ENCODE measurements at regions not wholly inside any gene's neighbourhood (a gene's known extent, or its start where the extent isn't known, plus 50 kb on each side); places are given as distances from the start of the nearest gene placed in this dataset.
A peak's percentile ranks its signal among the peaks of the same experiment; 100 is the strongest.

DNA sequence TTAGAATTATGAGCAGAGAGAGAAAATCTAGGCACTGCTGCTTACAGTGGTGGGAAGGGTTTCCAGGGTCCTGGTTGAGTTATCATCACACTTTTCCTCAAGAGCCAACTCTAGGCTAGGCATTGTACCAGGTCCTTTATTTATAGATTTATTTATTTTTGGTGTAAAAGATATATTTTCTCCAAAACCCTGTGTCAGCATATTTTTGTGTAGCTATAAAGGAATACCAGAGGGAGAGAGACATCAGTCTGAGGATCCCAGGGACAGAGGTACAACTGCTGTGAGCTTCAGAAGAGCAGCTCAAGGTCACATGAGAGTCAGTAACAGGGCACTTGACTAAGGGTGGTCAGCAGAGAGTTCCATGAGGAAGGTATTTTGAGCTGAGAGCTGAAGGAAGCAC is 159.7 kb downstream of the SLC35B3 start:
- DNase-seq = no peak

DNA sequence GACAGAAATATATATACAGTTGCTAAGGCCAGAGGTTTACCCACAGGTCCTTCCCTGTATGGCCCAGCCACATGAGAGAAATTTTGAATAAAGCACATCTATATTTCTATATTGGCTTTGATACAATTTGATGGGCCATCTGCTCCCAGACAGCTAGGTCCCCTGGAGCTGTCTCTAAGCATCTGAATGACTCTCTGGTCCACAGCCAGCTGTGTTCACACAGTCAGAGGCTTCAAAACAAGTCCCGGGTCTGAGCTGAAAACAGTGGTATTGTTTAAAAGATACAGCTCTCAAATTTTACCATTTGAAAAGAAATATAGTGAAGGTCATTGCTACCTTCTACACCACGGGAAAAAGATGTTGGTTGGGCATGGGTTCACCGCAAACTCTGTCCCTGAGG is 161.1 kb downstream of the SLC35B3 start:
- DNase-seq = no peak

DNA sequence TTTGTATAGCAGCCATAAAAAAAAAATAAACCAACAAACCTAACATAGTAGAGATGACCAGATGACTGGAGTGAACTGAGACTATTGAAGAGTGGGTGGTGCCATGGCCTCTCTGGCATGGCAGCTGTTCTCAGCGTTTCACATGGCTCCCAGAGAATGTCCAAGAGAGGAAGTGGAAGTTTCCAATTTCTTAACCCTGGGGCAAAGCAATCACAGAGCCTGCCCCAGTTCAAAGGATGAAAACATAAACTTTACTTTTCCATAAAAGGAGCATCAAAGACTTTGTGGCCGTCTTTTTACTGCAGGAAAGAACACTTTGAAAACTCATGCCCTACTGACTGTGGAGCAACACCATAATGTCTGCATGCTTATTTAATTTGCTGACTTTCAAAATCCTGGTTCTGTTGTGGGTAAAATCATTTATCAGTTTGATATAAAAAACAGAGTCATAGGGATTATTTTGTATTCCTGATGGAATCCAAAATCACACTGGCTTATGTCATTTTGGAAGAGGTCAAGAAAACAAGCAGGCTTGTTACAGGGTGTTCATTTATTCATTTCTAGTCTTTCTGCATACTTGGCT is 165.4 kb downstream of the SLC35B3 start:
- DNase-seq = no peak

DNA sequence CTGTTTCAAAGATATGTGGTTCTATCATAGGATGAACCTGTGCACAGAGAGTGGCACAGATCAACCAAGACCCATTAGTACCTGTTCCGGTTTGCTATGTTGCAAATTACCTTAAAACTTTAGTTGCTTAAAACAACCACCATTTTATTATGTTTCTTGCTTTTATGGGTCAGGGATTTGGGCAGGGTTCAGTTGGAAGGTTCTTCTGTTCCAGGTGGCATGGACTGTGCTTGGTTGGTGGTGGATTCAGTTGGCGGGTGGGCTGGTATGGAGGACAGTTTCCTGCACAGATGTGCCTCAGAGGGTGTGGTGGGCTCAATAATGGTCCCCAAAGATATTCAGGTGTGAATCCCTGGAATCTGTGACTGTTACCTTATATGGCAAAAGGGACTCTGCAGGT is 166.3 kb downstream of the SLC35B3 start:
- no peak for DNase-seq

DNA sequence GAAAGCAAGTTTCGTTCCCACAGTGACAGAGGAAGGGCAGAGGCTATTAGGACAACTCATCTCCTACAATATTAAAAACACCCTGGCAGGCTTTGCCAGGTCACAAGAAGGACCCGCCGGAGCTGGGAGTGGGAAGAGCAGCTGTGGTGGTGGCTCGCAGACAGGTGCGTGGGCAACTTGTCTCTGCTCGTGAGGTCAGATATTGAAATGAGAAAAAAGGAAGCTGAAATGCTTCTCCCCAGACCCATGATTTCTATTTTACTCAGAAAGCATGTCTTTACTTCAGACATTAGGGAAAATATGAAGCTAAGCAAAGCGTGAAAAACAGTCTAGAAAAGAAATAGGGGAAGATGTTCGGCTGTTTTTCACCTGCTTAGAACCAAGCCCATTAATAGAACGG is 166.3 kb upstream of the EEF1E1 start:
- no peak for DNase-seq

DNA sequence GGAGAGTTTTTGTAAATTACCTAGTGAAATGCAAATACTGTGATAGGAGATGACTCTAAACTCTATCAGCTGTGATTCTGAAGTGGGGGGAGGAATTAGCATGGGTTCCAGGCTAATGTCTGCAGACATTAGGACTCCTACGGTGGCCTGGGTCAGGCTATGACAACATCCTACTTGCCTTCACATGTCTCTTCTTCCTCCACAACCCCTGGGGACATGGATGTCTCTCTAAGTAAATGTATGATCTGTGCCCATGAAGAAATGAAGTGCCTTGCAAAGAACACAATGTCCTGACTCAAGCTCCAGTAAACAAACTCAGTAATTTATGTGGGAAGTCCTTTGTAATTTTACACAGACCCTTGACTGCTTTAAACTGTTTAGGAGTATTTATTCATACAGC is 165.8 kb upstream of the EEF1E1 start:
- no peak for DNase-seq

DNA sequence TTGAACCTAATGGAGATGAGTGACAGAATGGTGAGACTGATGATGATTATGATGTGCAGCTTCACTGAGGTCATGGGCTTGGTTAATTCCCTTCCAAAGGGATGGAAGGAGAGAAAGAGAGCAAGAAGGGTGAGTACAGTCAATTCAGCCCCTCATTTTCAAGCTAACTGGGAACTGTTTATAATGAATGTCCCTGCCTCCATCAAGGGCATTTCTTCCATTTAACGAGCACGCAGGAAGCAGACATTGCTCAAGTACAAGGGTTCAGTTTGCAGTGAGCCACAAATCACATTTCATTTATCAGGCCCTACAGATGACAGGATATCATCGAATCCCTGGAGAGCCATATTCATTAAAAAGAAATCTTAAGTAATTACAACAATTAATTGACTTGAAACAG is 158.3 kb upstream of the EEF1E1 start:
- no peak for DNase-seq

DNA sequence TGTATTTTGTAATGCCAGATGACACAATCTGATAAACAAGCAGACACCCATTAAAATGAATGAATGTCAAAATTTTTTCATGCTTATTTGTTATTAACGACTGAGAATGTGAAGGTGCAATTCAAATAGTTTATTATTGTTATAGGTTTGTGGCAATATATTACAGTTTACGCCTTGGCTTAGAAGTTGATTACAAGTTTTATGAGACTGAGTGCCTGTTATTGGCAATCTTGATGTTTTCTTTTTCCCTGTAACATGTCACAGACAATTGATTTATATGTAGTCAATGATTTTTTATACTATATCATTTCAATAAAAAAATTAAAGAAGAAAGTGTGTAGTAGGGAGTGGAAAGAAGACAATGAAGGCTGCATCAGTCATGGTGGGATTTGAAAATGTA is 144.1 kb upstream of the EEF1E1 start:
- no peak for DNase-seq

DNA sequence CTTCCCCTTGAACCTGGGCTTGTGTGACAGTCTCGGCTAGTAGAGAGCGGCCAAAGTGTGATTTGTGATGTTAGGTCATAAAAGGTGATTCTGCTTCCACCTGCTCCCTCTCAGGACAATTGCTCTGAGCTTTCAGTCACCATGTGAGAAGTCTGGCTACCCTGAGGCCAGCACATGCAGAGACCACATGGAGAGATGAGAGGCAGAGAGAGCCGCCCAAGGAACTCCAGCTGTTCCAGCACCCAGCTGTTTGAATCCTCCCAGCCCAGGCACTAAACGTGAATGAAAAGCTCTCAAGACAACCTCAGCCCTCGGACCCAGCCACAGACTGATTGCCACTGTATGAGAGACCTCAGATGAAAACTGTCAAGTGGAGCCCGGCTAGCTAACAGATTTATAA is 143.4 kb upstream of the EEF1E1 start:
- no peak for DNase-seq

DNA sequence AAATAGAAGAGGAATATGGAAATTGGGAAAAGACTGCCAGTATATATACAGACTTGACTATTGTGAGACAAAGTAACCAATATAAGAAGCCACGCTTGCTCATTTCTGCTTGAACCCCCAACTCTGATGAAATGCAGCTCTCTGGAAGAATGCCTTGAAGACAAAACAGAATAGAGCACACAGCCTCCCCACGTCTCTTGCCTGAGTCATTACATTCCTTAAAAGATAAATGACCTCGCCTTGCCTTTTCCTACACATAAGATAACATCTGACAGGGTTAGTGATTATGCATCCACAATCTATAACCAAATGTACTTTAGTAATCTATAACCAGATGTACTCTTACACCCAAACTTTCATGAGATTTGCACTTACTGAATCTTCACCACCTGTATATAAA is 141.1 kb upstream of the EEF1E1 start:
- DNase-seq = no peak

DNA sequence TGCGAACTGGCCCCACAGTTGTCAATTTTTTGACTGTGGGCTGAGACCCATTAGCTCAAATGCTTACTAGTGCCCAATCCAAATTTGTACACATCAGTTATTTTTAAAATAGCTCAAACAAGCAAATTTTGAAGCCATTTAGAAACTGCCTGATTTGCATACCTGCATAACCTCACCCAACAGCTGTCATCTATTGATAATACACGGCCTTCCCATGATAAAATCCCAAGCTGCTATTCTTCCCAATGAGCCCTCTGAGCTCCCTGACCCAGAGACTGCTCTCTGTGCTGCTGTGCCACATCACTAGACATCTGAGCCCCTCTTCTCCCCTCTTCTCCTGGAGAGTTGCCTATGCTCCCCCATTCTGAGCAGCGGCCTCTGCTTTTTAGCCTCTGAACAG is 140.5 kb upstream of the EEF1E1 start:
- no peak for DNase-seq

DNA sequence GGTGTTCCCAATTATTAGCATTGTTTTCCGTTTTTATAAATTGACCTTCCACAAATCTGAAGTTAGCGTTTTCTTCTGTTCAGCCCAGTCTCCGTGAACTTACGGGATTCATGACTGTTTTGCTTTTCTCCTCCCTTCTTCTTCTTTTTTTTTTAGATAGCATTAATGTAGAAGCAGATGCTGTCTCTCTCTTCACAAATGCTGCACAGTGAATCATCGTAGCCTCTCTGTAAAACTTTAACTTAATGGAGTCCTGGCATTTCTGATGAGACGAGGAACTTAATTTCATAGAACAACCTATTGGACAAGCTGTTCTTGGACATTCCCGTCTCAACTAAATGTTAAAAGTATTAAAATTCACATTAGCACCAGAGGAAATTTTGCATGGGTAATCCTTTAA is 138.0 kb upstream of the EEF1E1 start:
- DNase-seq = no peak

DNA sequence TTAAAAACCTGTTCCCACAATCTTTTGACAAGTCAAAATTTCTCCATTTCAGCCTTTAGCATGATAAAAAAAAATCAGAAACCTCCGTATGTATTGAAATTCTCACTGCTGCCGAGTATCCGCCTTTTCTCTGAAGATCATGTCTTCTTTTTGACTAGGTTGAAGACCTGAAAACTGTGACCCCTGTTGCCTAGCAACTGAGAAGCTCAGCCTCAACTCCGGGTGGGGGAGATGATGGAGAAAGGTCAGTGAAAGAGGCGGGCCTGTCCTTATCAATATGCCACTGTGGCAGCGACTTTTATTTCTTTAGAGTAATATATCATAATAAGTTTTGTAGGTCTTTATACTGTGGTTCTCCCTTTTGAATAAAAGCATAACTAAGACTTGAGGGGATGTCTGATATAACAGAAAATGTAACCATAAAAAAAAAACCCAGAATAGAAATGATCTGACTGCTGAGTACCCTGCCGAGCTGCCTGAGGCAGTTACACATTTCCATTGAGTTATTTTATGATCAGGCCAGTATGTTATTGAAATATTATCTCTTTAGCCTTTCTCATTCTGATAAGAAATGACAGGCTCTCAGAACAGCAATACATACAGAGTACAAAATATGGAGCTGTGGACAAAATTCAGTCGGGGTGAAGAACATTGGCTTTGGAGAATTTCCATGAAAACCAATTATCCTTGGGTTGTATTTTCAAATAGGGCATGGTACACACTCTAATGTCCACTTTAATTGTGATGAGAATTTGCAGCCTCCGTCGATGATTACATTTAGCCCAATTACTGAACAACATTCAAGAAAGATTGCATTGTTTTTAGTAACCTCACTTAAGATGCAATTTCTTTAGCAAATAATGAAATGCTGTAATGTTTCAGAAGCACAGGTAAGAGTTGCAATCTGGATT is 136.7 kb upstream of the EEF1E1 start:
- DNase-seq = no peak

DNA sequence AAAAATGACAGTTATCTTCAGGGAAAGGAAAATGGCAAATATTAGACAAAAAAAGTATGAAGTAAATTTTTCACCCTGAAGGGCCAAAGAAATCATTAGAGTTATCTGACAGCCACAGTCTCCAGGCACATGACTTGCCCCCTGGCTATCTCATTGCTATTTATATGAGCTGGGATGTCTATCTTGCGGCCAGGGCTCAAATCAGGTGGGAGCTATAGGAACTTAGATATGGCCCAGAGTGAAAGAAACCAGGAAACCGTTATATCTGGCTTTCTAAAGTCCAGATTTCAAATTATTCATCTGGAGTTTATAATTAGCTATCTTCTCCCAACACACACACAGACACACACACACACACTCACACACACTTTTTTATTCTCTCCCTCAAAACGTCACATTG is 135.3 kb upstream of the EEF1E1 start:
- no peak for DNase-seq

DNA sequence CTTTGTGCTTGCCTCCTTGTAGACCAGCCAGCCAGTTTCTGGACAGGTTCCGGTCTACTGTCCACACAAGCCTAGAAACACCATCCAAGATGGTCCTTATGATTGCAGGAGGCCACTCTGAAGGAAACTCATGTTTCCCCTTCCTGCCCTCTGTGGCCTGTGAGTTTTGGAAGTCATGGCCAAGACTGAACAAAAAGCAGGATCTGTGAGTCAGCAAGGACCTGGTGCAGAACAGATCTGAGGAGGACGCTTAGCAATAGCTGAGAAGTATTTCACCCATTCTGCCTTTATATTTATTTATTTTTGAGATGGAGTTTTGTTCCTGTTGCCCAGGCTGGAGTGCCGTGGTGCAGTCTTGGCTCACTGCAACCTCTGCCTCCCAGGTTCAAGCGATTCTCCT is 134.6 kb upstream of the EEF1E1 start:
- no peak for DNase-seq

DNA sequence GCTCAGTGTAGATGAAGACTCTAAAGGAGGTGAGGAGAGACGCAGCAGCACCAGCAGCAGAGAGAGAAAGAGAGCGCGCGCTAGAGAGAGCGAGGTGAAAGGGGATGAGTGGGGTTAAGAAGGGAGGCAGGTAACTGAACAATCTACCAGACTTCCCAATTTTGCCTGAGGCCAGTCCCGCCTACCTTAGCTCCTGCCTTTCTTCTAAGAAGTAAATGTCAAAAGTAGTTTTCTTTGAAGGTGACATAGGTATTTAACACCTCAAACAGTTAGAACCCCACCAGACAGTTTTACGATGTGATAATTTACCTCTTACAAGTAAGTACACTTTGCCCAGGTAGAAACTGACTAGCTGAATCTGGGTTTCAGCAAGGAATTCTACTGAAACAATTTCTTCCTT is 132.0 kb upstream of the EEF1E1 start:
- no peak for DNase-seq

DNA sequence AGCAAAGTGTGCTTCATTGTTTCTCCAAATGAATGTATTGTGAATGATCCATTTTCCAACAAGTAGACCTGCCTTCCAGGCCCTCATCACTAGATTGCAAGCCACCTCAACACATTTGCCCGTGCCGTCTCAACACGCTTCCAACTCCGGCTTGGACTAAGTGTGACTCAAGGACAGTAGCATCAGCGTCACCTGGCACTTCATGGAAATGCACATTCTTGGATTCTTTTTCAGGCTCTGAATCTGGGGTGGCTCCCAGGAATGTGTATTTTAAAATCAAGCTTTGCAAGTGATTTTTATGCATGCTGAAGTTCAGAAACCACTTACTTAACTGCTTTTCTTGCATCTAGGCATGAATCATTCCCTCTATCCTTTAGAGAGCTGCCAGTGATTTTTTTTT is 129.6 kb upstream of the EEF1E1 start:
- no peak for DNase-seq

DNA sequence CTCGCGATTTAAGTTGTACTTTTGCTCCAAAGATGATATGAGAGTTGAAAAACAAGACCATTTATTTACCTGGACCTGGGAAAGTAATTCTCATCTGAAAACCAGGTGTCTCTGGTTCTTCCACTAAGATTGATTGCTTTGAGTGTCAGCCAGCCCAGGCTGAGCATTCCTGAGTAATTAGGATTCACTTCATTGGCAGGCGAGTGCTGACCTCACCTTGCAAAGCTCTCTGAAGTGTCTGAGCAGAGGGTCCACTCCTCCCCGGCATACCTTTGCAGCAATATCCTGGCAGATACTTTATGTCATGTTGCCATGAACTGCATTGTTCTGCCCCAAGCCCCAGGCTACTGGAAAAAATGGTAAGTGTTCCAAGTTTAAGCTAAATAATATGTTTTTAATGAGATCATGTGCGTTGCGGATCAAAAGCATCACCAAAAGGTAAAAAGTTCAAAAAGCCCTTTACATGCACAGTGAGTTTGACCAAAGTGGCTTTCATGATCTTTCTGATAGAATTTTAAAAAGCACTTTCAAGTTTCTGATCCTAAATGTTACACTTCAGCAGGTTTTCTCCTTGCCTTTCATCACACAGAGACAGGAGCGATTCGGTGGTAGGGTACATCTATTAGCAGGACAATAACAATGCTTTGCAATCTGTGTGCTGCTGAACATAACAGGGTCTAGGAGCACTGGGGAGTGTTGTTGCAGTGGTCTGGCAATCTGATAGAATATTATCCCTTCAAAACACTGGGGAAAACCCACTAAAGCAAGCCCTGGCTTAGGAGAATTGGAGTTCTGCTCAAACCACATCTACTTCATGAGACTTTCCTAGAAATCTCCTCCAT is 127.8 kb upstream of the EEF1E1 start:
- no peak for DNase-seq

DNA sequence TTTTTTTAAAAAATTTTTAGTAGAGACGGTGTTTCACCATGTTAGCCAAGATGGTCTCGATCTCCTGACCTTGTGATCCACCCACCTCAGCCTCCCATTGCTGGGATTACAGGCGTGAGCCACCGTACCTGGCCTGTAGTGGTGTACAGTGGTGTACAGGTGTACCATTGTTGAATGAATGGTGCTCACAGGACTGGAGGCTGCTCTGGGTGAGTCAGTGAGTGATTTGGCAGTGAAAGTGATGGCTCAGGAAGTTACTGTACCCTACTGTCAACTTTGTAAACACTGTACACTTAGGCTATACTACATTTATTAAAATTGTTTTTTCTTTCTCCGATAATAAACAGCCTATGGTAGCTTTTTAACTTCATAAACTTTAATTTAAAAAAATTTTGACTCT is 122.8 kb upstream of the EEF1E1 start:
- DNase-seq = no peak

DNA sequence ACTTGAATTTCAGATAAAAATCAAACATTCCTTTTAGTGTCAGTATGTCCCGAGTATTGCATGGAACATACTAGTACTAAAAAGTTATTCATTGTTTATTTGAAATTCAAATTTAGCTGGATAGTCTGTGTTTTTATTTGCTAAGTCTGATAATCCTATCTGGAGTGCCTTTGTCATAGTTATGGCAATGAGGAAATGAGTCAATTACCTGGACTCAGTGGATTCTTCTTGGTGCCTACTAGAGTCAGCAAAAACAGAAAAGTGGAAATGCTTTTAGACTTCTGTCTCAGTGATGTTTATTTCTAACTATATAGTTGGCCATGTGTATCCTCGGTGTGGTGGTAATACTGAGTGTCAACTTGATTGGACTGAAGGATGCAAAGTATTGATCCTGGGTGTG is 121.3 kb upstream of the EEF1E1 start:
- DNase-seq = no peak

DNA sequence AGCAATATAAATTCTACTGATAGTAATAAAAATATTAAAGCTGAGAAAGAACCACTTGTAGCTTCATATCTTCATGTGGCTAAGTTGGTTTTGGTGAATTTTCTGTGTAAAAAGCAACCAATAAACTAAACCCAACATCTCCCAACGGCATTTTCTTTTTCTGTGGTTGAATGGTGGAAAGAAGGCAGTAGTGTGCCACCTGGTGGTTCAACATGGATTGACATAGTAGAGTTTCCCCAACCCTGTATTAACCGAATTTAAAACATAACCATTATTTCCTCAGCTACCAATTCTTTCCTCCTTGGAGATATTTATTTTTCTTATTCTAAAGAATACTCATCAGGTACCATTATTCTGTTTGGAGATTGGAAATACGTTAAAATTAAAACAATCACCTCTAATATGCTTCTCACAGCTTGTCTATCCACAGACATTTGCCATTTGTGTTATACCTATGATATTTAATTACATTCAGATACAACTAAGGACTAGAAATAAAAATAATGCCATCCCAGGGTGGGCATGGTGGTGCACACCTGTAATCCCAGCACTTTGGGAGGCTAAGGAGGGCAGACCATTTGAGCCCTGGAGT is 117.1 kb upstream of the EEF1E1 start:
- DNase-seq = peak; percentile 26

DNA sequence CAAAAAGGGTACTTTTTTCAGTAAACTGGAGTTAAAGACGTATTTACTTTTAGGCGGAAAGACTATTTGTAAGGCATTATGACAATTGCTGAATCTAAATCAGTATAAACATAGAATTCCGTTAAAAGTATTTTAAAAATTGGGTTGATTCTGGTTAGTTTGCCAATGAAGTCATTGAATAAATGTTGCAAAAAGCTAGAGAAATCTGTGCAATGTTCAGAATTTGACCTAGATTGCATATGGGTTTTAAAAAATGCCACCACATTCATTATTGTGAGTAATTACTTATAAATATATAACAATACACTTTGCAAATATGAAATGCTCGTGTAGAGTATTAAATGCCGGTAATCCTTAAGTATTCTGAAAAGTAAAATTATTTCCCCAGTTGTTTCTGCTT is 116.5 kb upstream of the EEF1E1 start:
- no peak for DNase-seq

DNA sequence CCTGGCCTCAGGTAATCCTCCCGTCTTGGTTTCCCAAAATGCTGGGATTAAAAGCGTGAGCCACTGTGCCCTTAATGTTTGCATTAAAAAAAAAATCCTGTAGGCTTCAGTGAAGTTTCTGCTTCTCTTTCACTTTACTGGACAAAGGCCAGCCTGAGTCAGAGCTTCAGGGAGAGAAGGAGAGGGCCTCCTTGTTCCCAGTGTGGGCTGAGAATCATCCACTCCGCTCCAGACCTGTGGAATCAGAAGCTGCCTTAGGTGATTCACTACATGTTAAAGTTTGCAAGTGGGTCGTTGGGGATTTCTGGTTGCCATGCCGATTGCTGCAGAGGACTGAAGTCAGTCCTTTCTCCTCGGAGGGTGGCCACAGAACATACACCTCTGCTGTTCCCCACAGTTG is 113.3 kb upstream of the EEF1E1 start:
- no peak for DNase-seq

DNA sequence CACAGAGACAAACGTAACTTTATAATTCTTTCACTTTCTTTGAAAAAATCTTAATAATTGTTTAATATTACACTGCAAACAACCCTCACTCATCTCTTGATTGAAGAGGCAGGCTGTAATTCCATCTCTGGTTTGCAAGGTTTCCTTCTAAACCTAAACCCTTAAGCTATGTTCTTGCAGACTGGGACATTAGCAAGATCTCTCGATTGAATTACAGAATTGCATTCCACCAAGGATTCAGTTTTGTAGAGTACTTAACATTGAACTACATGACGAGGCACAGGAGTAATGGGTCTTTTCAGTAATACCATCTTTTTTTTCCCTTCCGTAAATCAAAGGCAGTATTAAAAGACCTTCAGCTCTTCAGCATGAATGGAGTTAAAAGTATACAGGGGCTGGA is 111.6 kb upstream of the EEF1E1 start:
- DNase-seq = no peak
